ENCODE measurements at regions not wholly inside any gene's neighbourhood (a gene's known extent, or its start where the extent isn't known, plus 50 kb on each side); places are given as distances from the start of the nearest gene placed in this dataset.

- no peak for TF ChIP-seq CTCF (IDR thresholded peaks at IDR 0.05)
- TF ChIP-seq POLR2AphosphoS5 (IDR thresholded peaks at IDR 0.05) = no peak
Observed at GRCh38 chr6:132900849-132901248, 86.5 kb downstream of the RPS12 start.
